Activated CD8-positive, alpha-beta memory T cell treated with anti-CD3 and anti-CD28 coated beads, Interleukin-2, amount 50 U/mL, for 1 hour (primary cell): ENCODE measurements at regions not wholly inside any gene's neighbourhood (a gene's known extent, or its start where the extent isn't known, plus 50 kb on each side); places are given as distances from the start of the nearest gene placed in this dataset.

Source experiments
- DNase-seq: peaks from one replicate; pipeline ENCODE4 v3.0.0-alpha.2; 2020; ENCODE audit errors: extremely low read depth

GRCh38 chr2:129737660-129738527 is 241.6 kb upstream of the RAB6C start:
- DNase-seq, result no peak

- DNase-seq, result no peak
Measured at GRCh38 chr2:129738799-129739198, 240.7 kb upstream of the RAB6C start.

GRCh38 chr2:129740504-129740903 is 239.0 kb upstream of the RAB6C start:
- DNase-seq, result no peak

- DNase-seq, result no peak
Measured at GRCh38 chr2:129741165-129741564, 238.3 kb upstream of the RAB6C start.

GRCh38 chr2:129741623-129742022 is 237.8 kb upstream of the RAB6C start:
- no peak for DNase-seq

GRCh38 chr2:129742415-129743180 is 236.9 kb upstream of the RAB6C start:
- no peak for DNase-seq

GRCh38 chr2:129744141-129744540 is 235.3 kb upstream of the RAB6C start:
- no peak for DNase-seq

- DNase-seq, result no peak
Measured at GRCh38 chr2:129744649-129745048, 234.8 kb upstream of the RAB6C start.

- DNase-seq, result no peak
Measured at GRCh38 chr2:129747500-129748125, 231.9 kb upstream of the RAB6C start.

GRCh38 chr2:129748250-129748649 is 231.2 kb upstream of the RAB6C start:
- DNase-seq, result no peak

- no peak for DNase-seq
Measured at GRCh38 chr2:129748653-129749052, 230.8 kb upstream of the RAB6C start.

- DNase-seq, result no peak
Measured at GRCh38 chr2:129751409-129751808, 228.1 kb upstream of the RAB6C start.

- DNase-seq, result no peak
Measured at GRCh38 chr2:129752176-129752575, 227.3 kb upstream of the RAB6C start.

- DNase-seq, result no peak
Measured at GRCh38 chr2:129752686-129753085, 226.8 kb upstream of the RAB6C start.

GRCh38 chr2:129753261-129753660 is 226.2 kb upstream of the RAB6C start:
- no peak for DNase-seq

- DNase-seq, result no peak
Measured at GRCh38 chr2:129754421-129754820, 225.0 kb upstream of the RAB6C start.

GRCh38 chr2:129754831-129755230 is 224.6 kb upstream of the RAB6C start:
- no peak for DNase-seq

- no peak for DNase-seq
Measured at GRCh38 chr2:129755786-129756185, 223.7 kb upstream of the RAB6C start.

- no peak for DNase-seq
Measured at GRCh38 chr2:129756276-129756675, 223.2 kb upstream of the RAB6C start.

GRCh38 chr2:129757366-129757914 is 222.0 kb upstream of the RAB6C start:
- no peak for DNase-seq

- no peak for DNase-seq
Measured at GRCh38 chr2:129757915-129758783, 221.3 kb upstream of the RAB6C start.
